DOHH2 (cell line): ENCODE measurements at regions not wholly inside any gene's neighbourhood (a gene's known extent, or its start where the extent isn't known, plus 50 kb on each side); places are given as distances from the start of the nearest gene placed in this dataset.

Source experiments
- H3F3A ChIP-seq: fragments of 200-600 bp; sonication (generic), shearing (Covaris generic); 2 replicates; pipeline ENCODE4 v1.6.0; 2016; ENCODE audit warnings: antibody characterized with exemption, mild to moderate bottlenecking; ENCODE audit not compliant: control insufficient read depth, insufficient read depth
- H3K27ac ChIP-seq: fragments of 200-600 bp; sonication (generic); 2 replicates; pipeline ENCODE4 v1.5.1; 2014; ENCODE audit warnings: low read depth, mild to moderate bottlenecking, low read length, moderate library complexity
- H3K27me3 ChIP-seq: fragments of 200-600 bp; sonication (generic); 2 replicates; pipeline ENCODE4 v1.6.1; 2014; ENCODE audit warnings: mild to moderate bottlenecking, low read length, mixed read lengths; ENCODE audit not compliant: control insufficient read depth
- H3K36me3 ChIP-seq: fragments of 200-600 bp; sonication (generic); 2 replicates; pipeline ENCODE4 v1.6.1; 2014; ENCODE audit warnings: mild to moderate bottlenecking, low read length, moderate library complexity, mixed read lengths; ENCODE audit not compliant: control insufficient read depth
- H3K4me1 ChIP-seq: fragments of 200-600 bp; sonication (generic); 2 replicates; pipeline ENCODE4 v1.6.1; 2014; ENCODE audit warnings: mild to moderate bottlenecking, low read length, mixed read lengths; ENCODE audit not compliant: control insufficient read depth
- H3K4me2 ChIP-seq: fragments of 200-600 bp; sonication (generic); 2 replicates; pipeline ENCODE4 v1.6.0; 2014; ENCODE audit warnings: mild to moderate bottlenecking, low read length, moderate library complexity
- H3K4me3 ChIP-seq: fragments of 200-600 bp; sonication (generic); 2 replicates; pipeline ENCODE4 v1.5.1; 2014; ENCODE audit warnings: mild to moderate bottlenecking, low read length, mixed read lengths
- H3K79me2 ChIP-seq: fragments of 200-600 bp; sonication (generic); 2 replicates; pipeline ENCODE4 v1.6.1; 2014; ENCODE audit warnings: mild to moderate bottlenecking, low read length, mixed read lengths; ENCODE audit not compliant: control insufficient read depth
- H3K9me2 ChIP-seq: fragments of 200-600 bp; sonication (generic); replicated peaks from 2 replicates; pipeline ENCODE4 v1.6.1; 2014; ENCODE audit warnings: mild to moderate bottlenecking, low read length, mixed read lengths; ENCODE audit not compliant: control insufficient read depth
- H3K9me3 ChIP-seq: fragments of 200-600 bp; sonication (generic); 2 replicates; pipeline ENCODE4 v1.6.1; 2014; ENCODE audit warnings: antibody characterized with exemption, low read length, mixed read lengths; ENCODE audit not compliant: control insufficient read depth, insufficient read depth
- H4K20me1 ChIP-seq: fragments of 200-600 bp; sonication (generic); 2 replicates; pipeline ENCODE4 v1.6.0; 2014; ENCODE audit warnings: low read depth, mild to moderate bottlenecking, antibody characterized with exemption, low read length, moderate library complexity; ENCODE audit not compliant: control insufficient read depth, insufficient read depth
- EZH2phosphoT487 ChIP-seq: fragments of 200-600 bp; sonication (generic); IDR thresholded peaks from 2 replicates; pipeline ENCODE4 v1.6.1; 2017; ENCODE audit warnings: borderline replicate concordance, mild to moderate bottlenecking, antibody characterized with exemption, low read length, moderate library complexity, mixed read lengths
- TF ChIP-seq, protein P1 (sequence below): fragments of 200-600 bp; sonication (generic); IDR thresholded peaks from one replicate; pipeline ENCODE4 v1.5.1; 2014; ENCODE audit warnings: antibody characterized with exemption, mild to moderate bottlenecking, low read depth, low read length; ENCODE audit not compliant: poor library complexity, severe bottlenecking

DNA sequence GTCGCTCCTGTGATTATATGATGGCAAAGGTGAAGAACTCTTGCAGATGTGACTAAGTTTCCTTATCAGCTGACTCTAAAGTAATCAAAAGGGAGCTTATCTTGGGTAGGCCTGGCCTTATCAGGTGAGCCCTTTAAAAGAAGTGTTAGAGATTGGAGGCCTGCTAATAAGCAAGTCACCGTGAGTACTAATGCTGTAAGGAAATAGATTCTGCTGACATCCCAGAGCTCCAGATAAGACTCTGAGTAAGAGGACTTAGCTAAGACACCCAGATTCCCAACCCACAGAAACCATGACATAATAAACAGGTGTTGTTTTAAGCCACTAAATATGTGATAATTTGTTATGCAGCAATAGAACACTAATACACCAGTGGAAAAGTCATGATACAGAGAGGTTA, 99.9 kb upstream of the FAM20A start:
- Histone ChIP-seq H3K4me2 (no peak overlapping the region), H4K20me1 (no peaks in the 10 kb centered on the region), H3K4me1 (no peaks in the 10 kb centered on the region), H3K27ac (no peak overlapping the region), H3K9me2 (no peaks in the 10 kb centered on the region), H3K4me3 (no peak overlapping the region), H3K36me3 (no peaks in the 10 kb centered on the region), H3K9me3 (no peaks in the 10 kb centered on the region), H3K79me2 (no peaks in the 10 kb centered on the region), H3F3A (no peaks in the 10 kb centered on the region), H3K27me3 (no peaks in the 10 kb centered on the region)
- TF ChIP-seq EZH2phosphoT487: no peak
- TF ChIP-seq, protein P1, sequence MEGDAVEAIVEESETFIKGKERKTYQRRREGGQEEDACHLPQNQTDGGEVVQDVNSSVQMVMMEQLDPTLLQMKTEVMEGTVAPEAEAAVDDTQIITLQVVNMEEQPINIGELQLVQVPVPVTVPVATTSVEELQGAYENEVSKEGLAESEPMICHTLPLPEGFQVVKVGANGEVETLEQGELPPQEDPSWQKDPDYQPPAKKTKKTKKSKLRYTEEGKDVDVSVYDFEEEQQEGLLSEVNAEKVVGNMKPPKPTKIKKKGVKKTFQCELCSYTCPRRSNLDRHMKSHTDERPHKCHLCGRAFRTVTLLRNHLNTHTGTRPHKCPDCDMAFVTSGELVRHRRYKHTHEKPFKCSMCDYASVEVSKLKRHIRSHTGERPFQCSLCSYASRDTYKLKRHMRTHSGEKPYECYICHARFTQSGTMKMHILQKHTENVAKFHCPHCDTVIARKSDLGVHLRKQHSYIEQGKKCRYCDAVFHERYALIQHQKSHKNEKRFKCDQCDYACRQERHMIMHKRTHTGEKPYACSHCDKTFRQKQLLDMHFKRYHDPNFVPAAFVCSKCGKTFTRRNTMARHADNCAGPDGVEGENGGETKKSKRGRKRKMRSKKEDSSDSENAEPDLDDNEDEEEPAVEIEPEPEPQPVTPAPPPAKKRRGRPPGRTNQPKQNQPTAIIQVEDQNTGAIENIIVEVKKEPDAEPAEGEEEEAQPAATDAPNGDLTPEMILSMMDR: no peak

DNA sequence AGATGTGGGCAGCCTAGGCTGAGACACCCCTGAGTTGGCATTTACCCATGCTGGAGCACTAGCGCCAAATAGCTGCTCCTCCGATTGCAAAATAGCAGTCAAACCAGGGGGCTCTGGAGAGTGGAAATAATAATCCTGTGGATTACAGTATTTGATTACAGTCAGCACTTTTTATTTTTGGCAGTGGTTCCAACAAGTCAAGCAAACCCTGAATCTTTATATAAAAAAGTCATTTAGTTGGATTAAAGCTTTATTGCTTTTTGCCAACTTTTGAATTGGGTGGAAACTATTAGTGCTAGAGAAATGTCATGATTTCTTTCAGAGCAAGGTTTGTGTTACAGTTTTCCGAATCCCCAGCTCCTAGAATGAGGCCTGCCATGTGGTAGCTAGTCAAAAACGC, 99.3 kb upstream of the FAM20A start:
- Histone ChIP-seq H3K4me1 (no peaks in the 10 kb centered on the region), H3K79me2 (no peaks in the 10 kb centered on the region), H3F3A (no peaks in the 10 kb centered on the region), H3K36me3 (no peaks in the 10 kb centered on the region), H3K27me3 (no peaks in the 10 kb centered on the region), H3K9me2 (no peaks in the 10 kb centered on the region), H3K27ac (no peak overlapping the region), H4K20me1 (no peaks in the 10 kb centered on the region), H3K9me3 (no peaks in the 10 kb centered on the region), H3K4me2 (no peak overlapping the region), H3K4me3 (no peak overlapping the region)
- no peak for TF ChIP-seq EZH2phosphoT487
- TF ChIP-seq, protein P1: no peak

DNA sequence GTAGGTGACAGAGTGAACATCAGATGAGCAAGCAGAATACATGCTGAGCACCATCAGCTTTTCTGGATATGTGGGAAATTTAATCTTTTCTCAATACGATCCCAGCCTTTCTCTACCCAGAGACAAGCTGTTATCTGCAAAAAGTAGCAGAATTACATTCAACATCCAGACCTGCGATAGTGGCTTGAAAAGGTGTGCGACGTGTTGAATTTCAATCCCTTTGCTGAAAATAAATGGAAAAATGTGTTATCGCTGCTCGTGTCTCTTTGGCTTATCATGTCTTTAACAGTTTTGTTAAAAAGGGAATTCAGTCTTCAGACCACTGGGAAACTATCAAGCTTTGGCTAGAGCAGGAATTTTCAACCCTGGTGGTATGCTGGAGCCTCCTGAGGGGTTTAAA, 98.8 kb upstream of the FAM20A start:
- Histone ChIP-seq H3K79me2 (no peaks in the 10 kb centered on the region), H3K36me3 (no peaks in the 10 kb centered on the region), H3K4me2 (no peak overlapping the region), H3K27me3 (no peaks in the 10 kb centered on the region), H3K27ac (no peak overlapping the region), H3F3A (no peaks in the 10 kb centered on the region), H3K9me3 (no peaks in the 10 kb centered on the region), H3K9me2 (no peaks in the 10 kb centered on the region), H3K4me1 (no peaks in the 10 kb centered on the region), H3K4me3 (no peak overlapping the region), H4K20me1 (no peaks in the 10 kb centered on the region)
- TF ChIP-seq EZH2phosphoT487: no peak
- TF ChIP-seq, protein P1: no peak

DNA sequence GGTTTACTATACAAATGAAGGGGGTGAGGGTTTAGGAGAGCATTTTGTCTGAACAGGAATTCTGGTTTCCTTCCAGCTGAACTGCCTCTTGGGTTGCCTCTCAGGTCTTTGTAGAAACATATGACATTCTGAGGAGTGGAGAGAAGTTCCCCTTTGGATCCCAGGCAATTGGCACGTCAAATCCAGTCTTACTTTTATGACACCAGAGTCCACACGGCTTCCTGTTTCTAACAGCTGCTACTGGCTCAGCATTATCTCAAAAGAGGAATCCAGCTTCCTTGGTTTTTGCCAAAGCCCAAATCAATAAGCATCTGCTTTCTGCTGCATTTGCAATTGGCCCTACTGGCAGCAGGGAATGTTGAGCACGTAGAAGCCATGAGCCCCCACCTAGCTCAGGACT, 97.6 kb upstream of the FAM20A start:
- Histone ChIP-seq H3K27ac (no peak overlapping the region), H3K4me1 (no peaks in the 10 kb centered on the region), H3K9me2 (no peaks in the 10 kb centered on the region), H3K9me3 (no peaks in the 10 kb centered on the region), H3K4me3 (no peak overlapping the region), H3K27me3 (no peaks in the 10 kb centered on the region), H3F3A (no peaks in the 10 kb centered on the region), H3K36me3 (no peaks in the 10 kb centered on the region), H4K20me1 (no peaks in the 10 kb centered on the region), H3K4me2 (no peak overlapping the region), H3K79me2 (no peaks in the 10 kb centered on the region)
- TF ChIP-seq, protein P1: no peak
- TF ChIP-seq EZH2phosphoT487: no peak
